ENCODE measurements at regions not wholly inside any gene's neighbourhood (a gene's known extent, or its start where the extent isn't known, plus 50 kb on each side); places are given as distances from the start of the nearest gene placed in this dataset.

DNA sequence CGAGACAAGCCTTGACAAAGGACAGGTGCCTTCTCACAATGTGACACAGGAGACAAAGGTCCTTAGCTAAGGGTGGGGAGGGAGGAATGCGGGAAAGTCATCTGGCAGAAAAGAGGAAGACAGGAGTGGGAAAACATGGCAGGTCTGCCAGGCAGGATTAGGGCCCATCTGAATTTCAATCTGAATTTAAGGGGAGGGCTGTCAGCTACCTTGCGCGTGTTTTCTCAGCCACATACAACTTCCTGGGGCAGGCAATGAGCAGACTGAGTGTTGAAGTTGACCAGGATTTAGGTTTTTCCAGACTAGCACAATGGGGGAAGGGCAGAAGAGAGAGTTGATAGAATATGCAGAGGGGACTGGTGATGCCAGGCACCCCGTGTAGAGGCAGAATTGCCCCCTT, 66.7 kb upstream of the LARGE1 start:
- TF ChIP-seq SREBF2 (IDR thresholded peaks at IDR 0.05): no peak
- no peak for TF ChIP-seq CHD2 (IDR thresholded peaks at IDR 0.05; ENCODE audit: low read length, partially characterized antibody)
- TF ChIP-seq, protein P1, sequence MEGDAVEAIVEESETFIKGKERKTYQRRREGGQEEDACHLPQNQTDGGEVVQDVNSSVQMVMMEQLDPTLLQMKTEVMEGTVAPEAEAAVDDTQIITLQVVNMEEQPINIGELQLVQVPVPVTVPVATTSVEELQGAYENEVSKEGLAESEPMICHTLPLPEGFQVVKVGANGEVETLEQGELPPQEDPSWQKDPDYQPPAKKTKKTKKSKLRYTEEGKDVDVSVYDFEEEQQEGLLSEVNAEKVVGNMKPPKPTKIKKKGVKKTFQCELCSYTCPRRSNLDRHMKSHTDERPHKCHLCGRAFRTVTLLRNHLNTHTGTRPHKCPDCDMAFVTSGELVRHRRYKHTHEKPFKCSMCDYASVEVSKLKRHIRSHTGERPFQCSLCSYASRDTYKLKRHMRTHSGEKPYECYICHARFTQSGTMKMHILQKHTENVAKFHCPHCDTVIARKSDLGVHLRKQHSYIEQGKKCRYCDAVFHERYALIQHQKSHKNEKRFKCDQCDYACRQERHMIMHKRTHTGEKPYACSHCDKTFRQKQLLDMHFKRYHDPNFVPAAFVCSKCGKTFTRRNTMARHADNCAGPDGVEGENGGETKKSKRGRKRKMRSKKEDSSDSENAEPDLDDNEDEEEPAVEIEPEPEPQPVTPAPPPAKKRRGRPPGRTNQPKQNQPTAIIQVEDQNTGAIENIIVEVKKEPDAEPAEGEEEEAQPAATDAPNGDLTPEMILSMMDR (IDR thresholded peaks at IDR 0.05): no peak
- no peak for TF ChIP-seq POLR2A (IDR thresholded peaks at IDR 0.05; ENCODE audit: low read length)
- TF ChIP-seq PHF8 (IDR thresholded peaks at IDR 0.05; ENCODE audit: borderline replicate concordance, low read depth): no peak
- TF ChIP-seq SMC3 (IDR thresholded peaks at IDR 0.05): no peak
- no peak for TF ChIP-seq KDM1A (IDR thresholded peaks at IDR 0.05; ENCODE audit: low read depth)
- no peak for TF ChIP-seq RAD21 (conservative IDR thresholded peaks at IDR 0.05 in 1 of 2, IDR thresholded peaks at IDR 0.05 in 1 of 2)
- no peak for TF ChIP-seq CEBPB (IDR thresholded peaks at IDR 0.05)
